ENCODE measurements at regions not wholly inside any gene's neighbourhood (a gene's known extent, or its start where the extent isn't known, plus 50 kb on each side); places are given as distances from the start of the nearest gene placed in this dataset.
"Not testable (repeated sequence)": the region's sequence is repeated elsewhere in the genome, so short reads cannot be mapped to it uniquely, and the experiment has no call there.

- intact Hi-C loops (cut with micrococcal nuclease; ENCODE audit: unreplicated experiment) (no loop called here), in situ Hi-C loops (cut with HindIII; ENCODE audit: low pct_unique_long_range_greater_than_20kb, low sequenced_read_pairs) (no loop called here)
- Histone ChIP-seq H3K27me3 (ENCODE audit: control insufficient read depth, insufficient read depth, low read length) (no peaks in the 10 kb centered on the region), H3K36me3 (ENCODE audit: control insufficient read depth, insufficient read depth, low read length) (no peaks in the 10 kb centered on the region), H3K27ac (ENCODE audit: low read length) (no peak overlapping the region), H3K9me3 (ENCODE audit: control insufficient read depth, insufficient read depth, low read depth, low read length) (no peaks in the 10 kb centered on the region), H3K4me3 (ENCODE audit: low read depth in 2 of 2, low read length in 2 of 2) (no peak overlapping the region), H3K4me1 (ENCODE audit: control insufficient read depth, insufficient read depth, low read length) (no peaks in the 10 kb centered on the region)
- ATAC-seq (no peak), DNase-seq (ENCODE audit: low read depth, low spot score) (no peak)
- no peak for TF ChIP-seq REST (IDR thresholded peaks at IDR 0.05; ENCODE audit: insufficient read depth in 1 of 2, low read depth in 2 of 2, low read length in 1 of 2)
- no peak for TF ChIP-seq CTCF (IDR thresholded peaks at IDR 0.05)
- TF ChIP-seq SIN3A (IDR thresholded peaks at IDR 0.05; ENCODE audit: borderline replicate concordance, insufficient read depth, low read depth, low read length): no peak
- TF ChIP-seq POLR2AphosphoS5 (IDR thresholded peaks at IDR 0.05; ENCODE audit: low read depth, low read length): no peak
- TF ChIP-seq TCF7L2 (IDR thresholded peaks at IDR 0.05; ENCODE audit: low read depth, low read length): no peak
- no TSS peak for BruUV-seq (replicated peaks)
- ChIA-PET POLR2A (no interaction called here), CTCF (no interaction called here)
Observed at GRCh38 chr1:173318788-173319187, 111.7 kb upstream of the TNFSF4 start.

GRCh38 chr1:173324352-173324751, 117.2 kb upstream of the TNFSF4 start:
- ATAC-seq; POLR2A ChIA-PET; DNase-seq (ENCODE audit: low read depth, low spot score); H3K4me3 ChIP-seq (ENCODE audit: low read depth in 2 of 2, low read length in 2 of 2); intact Hi-C loops (cut with micrococcal nuclease; ENCODE audit: unreplicated experiment); H3K4me1 ChIP-seq (ENCODE audit: control insufficient read depth, insufficient read depth, low read length); BruUV-seq (replicated peaks); H3K9me3 ChIP-seq (ENCODE audit: control insufficient read depth, insufficient read depth, low read depth, low read length); H3K27me3 ChIP-seq (ENCODE audit: control insufficient read depth, insufficient read depth, low read length); H3K36me3 ChIP-seq (ENCODE audit: control insufficient read depth, insufficient read depth, low read length); H3K27ac ChIP-seq (ENCODE audit: low read length); in situ Hi-C loops (cut with HindIII; ENCODE audit: low pct_unique_long_range_greater_than_20kb, low sequenced_read_pairs); CTCF ChIA-PET: not testable (repeated sequence)

GRCh38 chr1:173327987-173328386, 120.9 kb upstream of the TNFSF4 start:
- in situ Hi-C loops (cut with HindIII; ENCODE audit: low pct_unique_long_range_greater_than_20kb, low sequenced_read_pairs); DNase-seq (ENCODE audit: low read depth, low spot score); ATAC-seq; BruUV-seq (replicated peaks); POLR2A ChIA-PET; H3K36me3 ChIP-seq (ENCODE audit: control insufficient read depth, insufficient read depth, low read length); intact Hi-C loops (cut with micrococcal nuclease; ENCODE audit: unreplicated experiment); H3K9me3 ChIP-seq (ENCODE audit: control insufficient read depth, insufficient read depth, low read depth, low read length); H3K27ac ChIP-seq (ENCODE audit: low read length); H3K27me3 ChIP-seq (ENCODE audit: control insufficient read depth, insufficient read depth, low read length); H3K4me3 ChIP-seq (ENCODE audit: low read depth in 2 of 2, low read length in 2 of 2); H3K4me1 ChIP-seq (ENCODE audit: control insufficient read depth, insufficient read depth, low read length); CTCF ChIA-PET: not testable (repeated sequence)
